K562 (cell line): ENCODE measurements at regions not wholly inside any gene's neighbourhood (a gene's known extent, or its start where the extent isn't known, plus 50 kb on each side); places are given as distances from the start of the nearest gene placed in this dataset.

ENCODE experiments used
- ATAC-seq: fragments of 200-7000 bp; cut with Tn5 transposase; 3 replicates; pipeline ENCODE4 v1.9.1; 2020; ENCODE audit warnings: moderate library complexity
- BruUV-seq: library from RNA; stranded (reverse); fragments of 400-500 nt; replicated peaks from 2 replicates; lab custom pipeline; 2021; lab: Mats Ljungman, UMichigan
- CTCF ChIA-PET: fragments of 300-600 bp; formaldehyde crosslinking; extraction: SDS; loops from one replicate; lab custom pipeline; 2021; ENCODE audit warnings: low intra/inter-chr PET ratio; lab: Yijun Ruan, JAX
- POLR2A ChIA-PET: fragments of 300-600, 350-650 bp; sonication (Branson Sonifier 250); formaldehyde crosslinking; extraction: SDS; loops from one replicate; lab custom pipeline; 2021; ENCODE audit warnings: antibody characterized with exemption, inconsistent platforms; lab: Yijun Ruan, JAX
- DNase-seq, 4 experiments: peaks; one replicate each; pipeline versions ENCODE4 v3.0.0 to v3.0.0-alpha.2; 2011 to 2018; ENCODE audit warnings: low spot score in 3 of 4, mixed read lengths in 3 of 4; ENCODE audit errors: extremely low read depth in 1 of 4
- FAIRE-seq: peaks from 2 replicates; lab custom pipeline; 2011; peaks lifted over from hg19 to GRCh38; lab: Jason Lieb, UNC
- H2AFZ ChIP-seq: 2 replicates; pipeline ENCODE4 v1.6.0; 2011; ENCODE audit warnings: low read depth, low read length, control low read depth, inconsistent platforms
- H3K27ac ChIP-seq: fragments of 200-600 bp; 3 replicates; pipeline ENCODE4 v1.8.0; 2011; ENCODE audit warnings: low read depth, mild to moderate bottlenecking, control low read depth, inconsistent platforms, low read length, moderate library complexity, mixed read lengths; ENCODE audit errors: extremely low read depth
- H3K27me3 ChIP-seq, 2 experiments: fragments of 300-600 bp in 1 of 2; 2 replicates in 1 of 2; 3 replicates in 1 of 2; pipeline versions ENCODE4 v1.6.0 to v1.8.0; 2011; ENCODE audit warnings: inconsistent platforms in 2 of 2, low read length in 2 of 2, mild to moderate bottlenecking in 1 of 2, mixed read lengths in 1 of 2, moderate library complexity in 1 of 2; ENCODE audit not compliant: control insufficient read depth in 2 of 2, insufficient read depth in 2 of 2
- H3K36me3 ChIP-seq: fragments of 300-600 bp; 3 replicates; pipeline ENCODE4 v1.8.0; 2011; ENCODE audit warnings: mild to moderate bottlenecking, low read length, inconsistent platforms; ENCODE audit not compliant: control insufficient read depth, insufficient read depth
- H3K4me1 ChIP-seq, 2 experiments: fragments of 200-600 bp in 1 of 2; replicated peaks in 1 of 2; 2 replicates in 1 of 2; 3 replicates in 1 of 2; pipeline versions ENCODE4 v1.5.1 to v1.8.0; 2011; ENCODE audit warnings: inconsistent platforms in 2 of 2, low read length in 2 of 2, mild to moderate bottlenecking in 1 of 2, mixed read lengths in 1 of 2, moderate library complexity in 1 of 2; ENCODE audit not compliant: control insufficient read depth in 2 of 2, insufficient read depth in 2 of 2
- H3K4me2 ChIP-seq: 2 replicates; pipeline ENCODE4 v1.6.1; 2011; ENCODE audit warnings: low read length, control low read depth, inconsistent platforms, mixed read lengths; ENCODE audit not compliant: insufficient read depth
- H3K4me3 ChIP-seq: fragments of 200-600 bp; sonication (generic), shearing (Covaris generic); 2 replicates; pipeline ENCODE4 v1.5.1; 2016; ENCODE audit warnings: control low read depth, inconsistent platforms
- H3K79me2 ChIP-seq: fragments of 200-600 bp; 3 replicates; pipeline ENCODE4 v1.8.0; 2011; ENCODE audit warnings: low read length, inconsistent platforms; ENCODE audit not compliant: control insufficient read depth, insufficient read depth
- H3K9ac ChIP-seq, 2 experiments: 2 replicates each; pipeline versions ENCODE4 v1.6.0 to v1.6.1; 2011; ENCODE audit warnings: low read depth in 2 of 2, low read length in 2 of 2, control low read depth in 1 of 2, inconsistent platforms in 1 of 2, mild to moderate bottlenecking in 1 of 2, mixed read lengths in 1 of 2; ENCODE audit not compliant: insufficient read depth in 1 of 2
- H3K9me1 ChIP-seq: one replicate; pipeline ENCODE4 v1.6.0; 2011; ENCODE audit warnings: inconsistent platforms, mild to moderate bottlenecking, low read length, moderate library complexity; ENCODE audit not compliant: control insufficient read depth, insufficient read depth
- H3K9me3 ChIP-seq: replicated peaks from 2 replicates; pipeline ENCODE4 v1.5.1; 2011; ENCODE audit warnings: low read depth, low read length, inconsistent platforms; ENCODE audit not compliant: control insufficient read depth, insufficient read depth
- H4K20me1 ChIP-seq: replicated peaks from 2 replicates; pipeline ENCODE4 v1.6.1; 2011; ENCODE audit warnings: low read length, inconsistent platforms, mixed read lengths; ENCODE audit not compliant: control insufficient read depth, insufficient read depth
- C11orf30 ChIP-seq: fragments of 450-650 bp; IDR thresholded peaks from 2 replicates; pipeline ENCODE4 v1.6.1; 2016; ENCODE audit warnings: low read depth, mild to moderate bottlenecking
- DIDO1 ChIP-seq: fragments of 450-650 bp; IDR thresholded peaks from 2 replicates; pipeline ENCODE4 v1.6.1; 2016; ENCODE audit warnings: low read depth, missing biosample characterization, missing genetic modification characterization
- EHMT2 ChIP-seq: fragments of 450-650 bp; IDR thresholded peaks from 2 replicates; pipeline ENCODE4 v1.6.1; 2018; ENCODE audit warnings: antibody characterized with exemption
- ELF1 ChIP-seq: fragments of 200-800 bp; sonication (Bioruptor generic); IDR thresholded peaks from 2 replicates; pipeline ENCODE4 v1.6.1; 2016; ENCODE audit warnings: missing genetic modification characterization, missing compliant biosample characterization
- ESRRA ChIP-seq: fragments of 450-650 bp; IDR thresholded peaks from 2 replicates; pipeline ENCODE4 v1.6.1; 2014; ENCODE audit warnings: low read depth, mild to moderate bottlenecking, moderate library complexity, borderline replicate concordance
- ETV5 ChIP-seq: sonication (generic); formaldehyde crosslinking; IDR thresholded peaks from 2 replicates; pipeline ENCODE4 v1.4.0; 2020; ENCODE audit warnings: low read depth, mild to moderate bottlenecking, missing genetic modification reagents
- FUS ChIP-seq: fragments of 200-400 bp; formaldehyde crosslinking; optimal IDR thresholded peaks from 2 replicates; pipeline ENCODE3; 2017; ENCODE audit warnings: low read depth, low read length
- HDAC1 ChIP-seq, 2 experiments: fragments of 450-650 bp; IDR thresholded peaks; 2 replicates each; pipeline ENCODE4 v1.6.1; 2016 to 2017; ENCODE audit warnings: inconsistent platforms in 1 of 2, mild to moderate bottlenecking in 1 of 2, moderate library complexity in 1 of 2
- JUNB ChIP-seq: fragments of 450-650 bp; formaldehyde crosslinking; conservative IDR thresholded peaks from 2 replicates; pipeline ENCODE4 v1.4.0; 2020; ENCODE audit warnings: mild to moderate bottlenecking
- KDM5B ChIP-seq: fragments of 200-600 bp; sonication (generic); IDR thresholded peaks from 2 replicates; pipeline ENCODE4 v1.6.1; 2012; ENCODE audit warnings: low read depth, mild to moderate bottlenecking, moderate library complexity, low read length, control low read depth, inconsistent platforms; ENCODE audit not compliant: insufficient replicate concordance
- LARP7 ChIP-seq: fragments of 450-650 bp; IDR thresholded peaks from 2 replicates; pipeline ENCODE4 v1.6.1; 2016
- MAFF ChIP-seq: IDR thresholded peaks from 2 replicates; pipeline ENCODE4 v1.6.1; 2012; ENCODE audit warnings: low read length, improper control_type of control experiment
- MAFG ChIP-seq: fragments of 450-650 bp; conservative IDR thresholded peaks from 2 replicates; pipeline ENCODE4 v1.6.1; 2016; ENCODE audit warnings: missing genetic modification characterization, missing compliant biosample characterization
- MECOM ChIP-seq: fragments of 250-450 bp; sonication (Bioruptor Pico); IDR thresholded peaks from 2 replicates; pipeline ENCODE4 v1.8.0; 2022; ENCODE audit warnings: inconsistent platforms
- NR2C2 ChIP-seq, 2 experiments: fragments of 200-800 bp in 1 of 2; sonication (Bioruptor generic) in 1 of 2; sonication (generic) in 1 of 2; formaldehyde crosslinking in 1 of 2; IDR thresholded peaks; 2 replicates each; pipeline versions ENCODE4 v1.6.1 to v1.8.0; 2016 to 2022; ENCODE audit warnings: mild to moderate bottlenecking in 1 of 2, missing compliant biosample characterization in 1 of 2, missing genetic modification characterization in 1 of 2, missing genetic modification reagents in 1 of 2
- PCBP2 ChIP-seq: fragments of 200-400 bp; formaldehyde crosslinking; IDR thresholded peaks from 2 replicates; pipeline ENCODE4 v1.6.1; 2018; ENCODE audit warnings: low read length, low read depth, mild to moderate bottlenecking, moderate library complexity; ENCODE audit not compliant: poor library complexity, severe bottlenecking
- PPARD ChIP-seq: fragments of 250-450 bp; sonication (Bioruptor Pico); IDR thresholded peaks from 2 replicates; pipeline ENCODE4 v1.8.0; 2022; ENCODE audit warnings: inconsistent platforms, mild to moderate bottlenecking, moderate library complexity
- RUNX1 ChIP-seq: sonication (generic); IDR thresholded peaks from 2 replicates; pipeline ENCODE4 v1.6.1; 2016; ENCODE audit warnings: antibody characterized with exemption, low read depth
- SAP30 ChIP-seq: fragments of 200-600 bp; sonication (generic); IDR thresholded peaks from 2 replicates; pipeline ENCODE4 v1.6.1; 2012; ENCODE audit warnings: borderline replicate concordance, low read depth, mild to moderate bottlenecking, moderate library complexity, low read length, control low read depth, inconsistent platforms; ENCODE audit not compliant: insufficient read depth, poor library complexity, severe bottlenecking
- SMARCA4 ChIP-seq: fragments of 450-650 bp; IDR thresholded peaks from 2 replicates; pipeline ENCODE4 v1.6.1; 2016
- TEAD1 ChIP-seq, 2 experiments: fragments of 450-650 bp in 1 of 2; sonication (generic) in 1 of 2; formaldehyde crosslinking; IDR thresholded peaks; 2 replicates each; pipeline versions ENCODE4 v1.4.0 to v1.8.0; 2020 to 2022; ENCODE audit warnings: mild to moderate bottlenecking in 2 of 2, missing genetic modification reagents in 1 of 2
- WHSC1 ChIP-seq: IDR thresholded peaks from one replicate; pipeline ENCODE4 v1.6.1; 2012; ENCODE audit warnings: low read length, control low read depth, inconsistent platforms
- ZFP36 ChIP-seq: fragments of 150-350 bp; IDR thresholded peaks from 2 replicates; pipeline ENCODE4 v1.6.1; 2018; ENCODE audit warnings: low read length, low read depth; ENCODE audit not compliant: partially characterized antibody
- ZNF316 ChIP-seq: fragments of 450-650 bp; IDR thresholded peaks from 2 replicates; pipeline ENCODE4 v1.6.1; 2016
- ZNF764 ChIP-seq: fragments of 250-450 bp; sonication (Bioruptor Pico); IDR thresholded peaks from 2 replicates; pipeline ENCODE4 v1.4.0; 2020; ENCODE audit warnings: low read depth, mild to moderate bottlenecking, moderate library complexity
- ZNF77 ChIP-seq: fragments of 250-450 bp; sonication (Bioruptor Pico); IDR thresholded peaks from 2 replicates; pipeline ENCODE4 v1.5.0; 2020
- ZNF785 ChIP-seq: fragments of 250-450 bp; sonication (Bioruptor Pico); IDR thresholded peaks from 2 replicates; pipeline ENCODE4 v1.4.0; 2020; ENCODE audit warnings: mild to moderate bottlenecking
- WGBS: fragments of 100-300 bp; shearing (Covaris generic); methylation state at CpG from one replicate; pipeline ENCODE4 v1.1.6; 2016; ENCODE audit warnings: low coverage, mixed read lengths; ENCODE audit not compliant: insufficient coverage; ENCODE audit errors: missing lambda C conversion rate; 5-methylcytosine and 5-hydroxymethylcytosine counted together
- in situ Hi-C: fragments of 300-500 bp; cut with MboI; formaldehyde crosslinking; loops from 4 replicates; pipeline ENCODE4 v1.15.0; 2018; ENCODE audit warnings: inconsistent platforms, mixed read lengths
- intact Hi-C: fragments of 100-400 bp; cut with micrococcal nuclease; formaldehyde crosslinking; loops from 2 replicates; pipeline ENCODE4 v1.14.2; 2022
- TF ChIP-seq, protein P1 (sequence below): fragments of 250-450 bp; sonication (Bioruptor Pico); IDR thresholded peaks from 2 replicates; pipeline ENCODE4 v1.5.0; 2021

DNA sequence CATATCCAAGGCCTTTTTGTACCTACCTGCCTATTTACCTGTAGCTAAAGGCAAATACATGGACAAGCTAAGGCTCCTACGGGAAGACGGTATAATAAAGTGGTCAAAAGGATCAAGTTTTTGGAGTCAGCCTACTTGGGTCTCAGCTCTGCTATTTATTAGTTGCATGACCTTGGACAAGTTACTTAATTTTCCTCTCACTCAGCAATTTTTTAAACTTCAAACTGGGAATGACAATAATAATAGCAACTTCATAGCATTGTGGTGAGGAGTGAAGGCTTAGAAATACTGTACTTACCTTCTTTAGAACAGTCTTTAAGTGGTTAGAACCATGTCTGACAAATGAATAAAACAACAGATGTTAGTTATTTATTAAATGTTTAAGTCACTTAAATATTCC, 60.2 kb upstream of the SLC35F3 start:
- intact Hi-C loops, result no loop called here

More for the DNA sequence above, 60.2 kb upstream of the SLC35F3 start:
- Histone ChIP-seq H3K9ac (no peak overlapping the region), H3K9me1 (no peaks in the 10 kb centered on the region), H3K9me3 (no peaks in the 10 kb centered on the region), H3K27ac (no peak overlapping the region), H4K20me1 (no peaks in the 10 kb centered on the region), H2AFZ (no peak overlapping the region), H3K27me3 (no peaks in the 10 kb centered on the region), H3K4me2 (no peak overlapping the region), H3K4me1 (no peaks in the 10 kb centered on the region), H3K36me3 (no peaks in the 10 kb centered on the region), H3K4me3 (no peak overlapping the region), H3K79me2 (no peaks in the 10 kb centered on the region)
- CTCF ChIA-PET, result no interaction called here
- DNase-seq, result no peak
- ATAC-seq, result no peak
- TF ChIP-seq, protein P1, sequence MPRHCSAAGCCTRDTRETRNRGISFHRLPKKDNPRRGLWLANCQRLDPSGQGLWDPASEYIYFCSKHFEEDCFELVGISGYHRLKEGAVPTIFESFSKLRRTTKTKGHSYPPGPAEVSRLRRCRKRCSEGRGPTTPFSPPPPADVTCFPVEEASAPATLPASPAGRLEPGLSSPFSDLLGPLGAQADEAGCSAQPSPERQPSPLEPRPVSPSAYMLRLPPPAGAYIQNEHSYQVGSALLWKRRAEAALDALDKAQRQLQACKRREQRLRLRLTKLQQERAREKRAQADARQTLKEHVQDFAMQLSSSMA (CRISPR knock-in tag), result no peak
- TF ChIP-seq ZNF764 (no peak), ETV5 (CRISPR knock-in tag) (no peak), LARP7 (no peak), TEAD1 (CRISPR knock-in tag; IDR thresholded peaks at IDR 0.05) (no peak), ELF1 (tag) (no peak), HDAC1 (IDR thresholded peaks at IDR 0.05) (no peak), KDM5B (no peak), C11orf30 (peak; percentile 54), MECOM (CRISPR knock-in tag) (no peak), SAP30 (no peak), FUS (no peak), MAFF (peak; percentile 50), ZNF785 (CRISPR knock-in tag) (no peak), MAFG (tag) (peak; percentile 33; the same call in 1 of the 2 replicates), ESRRA (no peak), WHSC1 (no peak), EHMT2 (no peak), PPARD (no peak), PCBP2 (no peak), ZNF77 (no peak), NR2C2 (CRISPR knock-in tag; IDR thresholded peaks at IDR 0.05) (no peak), NR2C2 (tag; IDR thresholded peaks at IDR 0.05) (no peak), SMARCA4 (no peak), RUNX1 (no peak), ZNF316 (peak; percentile 75), ZFP36 (no peak), DIDO1 (tag) (no peak), JUNB (CRISPR knock-in tag) (no peak)
- POLR2A ChIA-PET, result interaction anchor here (1.1 kb wide), 2 partner anchors 8 to 12 kb away, joined by 3 to 4 read pairs; no protein-coding TSS in a partner anchor
- WGBS, result 0% methylated on average over 2 of the region's 2 CpGs
- FAIRE-seq, result no peak
- in situ Hi-C loops, result no loop called here
- BruUV-seq, result no TSS peak
